Astrocyte (in vitro differentiated cells and primary cell): ENCODE measurements at regions not wholly inside any gene's neighbourhood (a gene's known extent, or its start where the extent isn't known, plus 50 kb on each side); places are given as distances from the start of the nearest gene placed in this dataset.

ENCODE experiments used
- CTCF ChIP-seq: IDR thresholded peaks from 2 replicates; pipeline ENCODE4 v1.5.1; 2011; ENCODE audit warnings: low read depth, mild to moderate bottlenecking, inconsistent platforms, low read length, moderate library complexity; ENCODE audit not compliant: insufficient read depth
- EZH2 ChIP-seq: IDR thresholded peaks from 2 replicates; pipeline ENCODE4 v1.6.1; 2012; ENCODE audit warnings: mild to moderate bottlenecking, low read length, inconsistent platforms; ENCODE audit not compliant: insufficient read depth

GRCh38 chr3:67318162-67318561 is 320.1 kb downstream of the KBTBD8 start:
- TF ChIP-seq CTCF = no peak
- no peak for TF ChIP-seq EZH2
